ENCODE measurements at regions not wholly inside any gene's neighbourhood (a gene's known extent, or its start where the extent isn't known, plus 50 kb on each side); places are given as distances from the start of the nearest gene placed in this dataset.

DNA sequence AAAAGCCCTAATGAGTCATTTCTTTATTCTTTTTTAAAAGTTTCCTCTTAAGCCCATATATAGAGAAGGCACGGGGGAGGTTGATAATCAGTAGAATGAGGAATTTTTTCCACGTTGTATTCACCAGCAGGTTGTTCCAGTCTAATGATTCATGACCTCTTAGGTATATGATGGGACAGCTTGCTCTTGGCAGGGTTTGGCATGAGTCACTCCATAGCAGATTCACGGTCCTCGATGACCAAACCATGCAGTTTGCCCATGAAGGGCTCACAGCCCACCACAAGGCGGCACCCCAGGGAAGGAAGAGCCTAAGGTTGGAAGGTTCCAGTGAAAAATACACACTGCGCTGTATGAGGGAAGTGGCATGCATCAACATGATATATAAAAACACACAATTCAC lies 623.8 kb upstream of the DIPK2B start:
- H3K4me1 ChIP-seq (ENCODE audit: insufficient read depth, poor library complexity, severe bottlenecking), result peaks cover 19% of the 10 kb centered on the region
- ATAC-seq (ENCODE audit: low read depth), result peak; percentile 94

DNA sequence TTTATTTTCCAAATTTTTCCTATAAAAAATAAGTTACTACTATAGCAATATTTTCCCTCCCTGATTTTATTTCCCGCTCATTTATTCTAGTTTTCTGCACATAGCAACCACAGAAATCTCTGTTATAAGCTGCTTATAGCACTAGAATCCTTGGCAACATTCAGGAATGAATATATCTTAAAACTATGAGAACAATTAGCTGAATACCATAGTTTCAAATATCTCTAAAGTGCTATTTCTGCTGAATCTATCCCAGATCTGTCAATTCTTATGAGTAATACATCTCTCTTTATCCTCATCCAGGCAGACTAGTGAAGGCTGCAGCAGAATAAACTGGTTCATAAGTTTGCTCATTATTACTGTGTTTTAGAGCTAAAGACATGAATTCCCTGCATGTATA lies 622.9 kb upstream of the DIPK2B start:
- no peaks in the 10 kb centered on the region for H3K27me3 ChIP-seq (ENCODE audit: insufficient read depth, poor library complexity, severe bottlenecking)
- H3K27ac ChIP-seq (ENCODE audit: poor library complexity, severe bottlenecking), result peak overlapping the region; percentile 54
- H3K9me3 ChIP-seq (ENCODE audit: severe bottlenecking), result no peaks in the 10 kb centered on the region
- ATAC-seq (ENCODE audit: low read depth), result no peak
- H3K36me3 ChIP-seq (ENCODE audit: low read depth), result peaks cover 61% of the 10 kb centered on the region
- no peak for DNase-seq (ENCODE audit: low spot score)
- no peak for TF ChIP-seq CTCF (IDR thresholded peaks at IDR 0.05; ENCODE audit: poor library complexity, severe bottlenecking)
- H3K4me3 ChIP-seq (ENCODE audit: severe bottlenecking), result no peak overlapping the region
- H3K4me1 ChIP-seq (ENCODE audit: insufficient read depth, poor library complexity, severe bottlenecking), result peaks cover 19% of the 10 kb centered on the region

More for the DNA sequence above, 623.8 kb upstream of the DIPK2B start:
- Histone ChIP-seq H3K27ac (ENCODE audit: poor library complexity, severe bottlenecking) (peak overlapping the region; percentile 54), H3K27me3 (ENCODE audit: insufficient read depth, poor library complexity, severe bottlenecking) (no peaks in the 10 kb centered on the region), H3K4me3 (ENCODE audit: severe bottlenecking) (no peak overlapping the region), H3K36me3 (ENCODE audit: low read depth) (peaks cover 52% of the 10 kb centered on the region), H3K9me3 (ENCODE audit: severe bottlenecking) (no peaks in the 10 kb centered on the region)
- DNase-seq (ENCODE audit: low spot score), result peak; percentile 89
- peak; percentile 81 for TF ChIP-seq CTCF (IDR thresholded peaks at IDR 0.05; ENCODE audit: poor library complexity, severe bottlenecking)

DNA sequence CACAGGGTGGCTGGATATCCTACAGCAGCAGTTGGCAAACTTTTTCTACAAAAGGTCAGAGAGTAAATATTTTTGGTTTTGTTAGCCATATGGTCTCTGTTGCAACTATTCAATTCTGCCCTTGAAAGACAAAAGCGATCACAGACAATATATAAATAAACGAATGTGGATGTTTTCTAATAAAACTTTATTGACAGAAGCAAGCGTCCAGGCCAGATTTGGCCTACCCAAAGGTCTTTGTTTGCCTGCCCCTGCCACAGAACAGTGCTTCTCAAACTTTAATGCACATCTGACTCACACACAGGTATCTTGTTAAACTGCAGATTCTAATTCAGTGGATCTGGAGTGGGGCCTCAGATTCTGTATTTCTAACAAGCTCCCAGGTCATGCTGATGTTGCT lies 621.4 kb upstream of the DIPK2B start:
- no peak for DNase-seq (ENCODE audit: low spot score)

GRCh38 chrX:45818913-45819312 lies 618.2 kb upstream of the DIPK2B start:
- no peak for DNase-seq (ENCODE audit: low spot score)
- no peaks in the 10 kb centered on the region for H3K27me3 ChIP-seq (ENCODE audit: insufficient read depth, poor library complexity, severe bottlenecking)
- H3K27ac ChIP-seq (ENCODE audit: poor library complexity, severe bottlenecking), result no peak overlapping the region
- no peak for ATAC-seq (ENCODE audit: low read depth)
- no peak for TF ChIP-seq CTCF (IDR thresholded peaks at IDR 0.05; ENCODE audit: poor library complexity, severe bottlenecking)
- peaks cover 7% of the 10 kb centered on the region for H3K4me1 ChIP-seq (ENCODE audit: insufficient read depth, poor library complexity, severe bottlenecking)
- no peaks in the 10 kb centered on the region for H3K9me3 ChIP-seq (ENCODE audit: severe bottlenecking)
- peaks cover 65% of the 10 kb centered on the region for H3K36me3 ChIP-seq (ENCODE audit: low read depth)
- H3K4me3 ChIP-seq (ENCODE audit: severe bottlenecking), result no peak overlapping the region

More for the DNA sequence above, 621.4 kb upstream of the DIPK2B start:
- Histone ChIP-seq H3K9me3 (ENCODE audit: severe bottlenecking) (no peaks in the 10 kb centered on the region), H3K4me3 (ENCODE audit: severe bottlenecking) (no peak overlapping the region), H3K36me3 (ENCODE audit: low read depth) (peaks cover 69% of the 10 kb centered on the region), H3K4me1 (ENCODE audit: insufficient read depth, poor library complexity, severe bottlenecking) (peaks cover 19% of the 10 kb centered on the region), H3K27ac (ENCODE audit: poor library complexity, severe bottlenecking) (no peak overlapping the region), H3K27me3 (ENCODE audit: insufficient read depth, poor library complexity, severe bottlenecking) (no peaks in the 10 kb centered on the region)
- TF ChIP-seq CTCF (IDR thresholded peaks at IDR 0.05; ENCODE audit: poor library complexity, severe bottlenecking), result no peak
- ATAC-seq (ENCODE audit: low read depth), result no peak

DNA sequence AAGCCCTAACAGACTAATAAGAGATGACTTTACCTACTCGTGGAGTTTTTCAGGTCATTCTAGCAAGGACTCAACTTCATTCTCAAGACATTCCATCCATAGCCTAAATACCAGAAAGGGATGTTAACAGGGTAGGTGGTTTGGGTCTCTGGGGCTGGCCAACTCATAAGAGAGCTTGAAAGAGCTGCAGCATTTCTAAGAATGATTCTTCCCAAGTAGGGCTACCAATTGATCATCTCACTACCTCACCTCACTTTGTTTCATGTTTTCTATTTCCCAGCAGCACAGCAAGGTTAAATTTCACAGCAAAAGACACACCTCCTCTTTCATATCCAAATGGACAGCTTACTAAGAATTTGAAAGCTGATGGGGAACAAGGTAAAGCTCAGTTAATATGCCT lies 614.8 kb upstream of the DIPK2B start:
- TF ChIP-seq CTCF (IDR thresholded peaks at IDR 0.05; ENCODE audit: poor library complexity, severe bottlenecking), result no peak
- Histone ChIP-seq H3K9me3 (ENCODE audit: severe bottlenecking) (no peaks in the 10 kb centered on the region), H3K27ac (ENCODE audit: poor library complexity, severe bottlenecking) (no peak overlapping the region), H3K4me1 (ENCODE audit: insufficient read depth, poor library complexity, severe bottlenecking) (no peaks in the 10 kb centered on the region), H3K36me3 (ENCODE audit: low read depth) (peaks cover 47% of the 10 kb centered on the region), H3K4me3 (ENCODE audit: severe bottlenecking) (no peak overlapping the region), H3K27me3 (ENCODE audit: insufficient read depth, poor library complexity, severe bottlenecking) (no peaks in the 10 kb centered on the region)
- DNase-seq (ENCODE audit: low spot score) (no peak), ATAC-seq (ENCODE audit: low read depth) (no peak)

Data from RWPE2 (cell line).